Central memory CD4-positive, alpha-beta T cell (primary cell): ENCODE measurements at regions not wholly inside any gene's neighbourhood (a gene's known extent, or its start where the extent isn't known, plus 50 kb on each side); places are given as distances from the start of the nearest gene placed in this dataset.
A peak's percentile ranks its signal among the peaks of the same experiment; 100 is the strongest.
"Not testable (repeated sequence)": the region's sequence is repeated elsewhere in the genome, so short reads cannot be mapped to it uniquely, and the experiment has no call there.

Source experiments
- DNase-seq: peaks from one replicate; pipeline ENCODE4 v3.0.0; 2022

GRCh38 chr21:17679002-17679600 lies 66.4 kb upstream of the BTG3 start:
- DNase-seq: peak; percentile 63

- not testable (repeated sequence) for DNase-seq
Measured at GRCh38 chr21:17676930-17677329, 64.2 kb upstream of the BTG3 start.

GRCh38 chr21:17674106-17674505 lies 61.4 kb upstream of the BTG3 start:
- DNase-seq: no peak

- no peak for DNase-seq
Measured at GRCh38 chr21:17673261-17674020, 60.7 kb upstream of the BTG3 start.

GRCh38 chr21:17671733-17672132 lies 59.0 kb upstream of the BTG3 start:
- no peak for DNase-seq

GRCh38 chr21:17668479-17669140 lies 55.9 kb upstream of the BTG3 start:
- DNase-seq: no peak

- DNase-seq: no peak
Measured at GRCh38 chr21:17667256-17667655, 54.6 kb upstream of the BTG3 start.
